Activated T-helper 2 cell treated with anti-CD3 and anti-CD28 coated beads, Interferon-gamma antibody, Interleukin-2, Interleukin-4, amounts not matched to agents 10 μg/mL and 5 μg/mL and 100 μg/mL, durations not matched to agents 14 hours and 24 hours and 36 hours (primary cell): ENCODE measurements at regions not wholly inside any gene's neighbourhood (a gene's known extent, or its start where the extent isn't known, plus 50 kb on each side); places are given as distances from the start of the nearest gene placed in this dataset.
A peak's percentile ranks its signal among the peaks of the same experiment; 100 is the strongest.
"Not testable (repeated sequence)": the region's sequence is repeated elsewhere in the genome, so short reads cannot be mapped to it uniquely, and the experiment has no call there.

ENCODE experiments used
- DNase-seq: peaks from one replicate; pipeline ENCODE4 v3.0.0; 2021; ENCODE audit warnings: low spot score
- H3K27ac Mint-ChIP-seq: one replicate; pipeline ENCODE4 v1.8.0; 2021; ENCODE audit warnings: mixed read lengths
- H3K27me3 Mint-ChIP-seq: one replicate; pipeline ENCODE4 v1.8.0; 2021; ENCODE audit warnings: low read depth, mixed read lengths
- H3K36me3 Mint-ChIP-seq: one replicate; pipeline ENCODE4 v1.8.0; 2021; ENCODE audit warnings: low read depth, mixed read lengths
- H3K4me1 Mint-ChIP-seq: one replicate; pipeline ENCODE4 v1.8.0; 2021; ENCODE audit warnings: low read depth, mixed read lengths
- H3K4me3 Mint-ChIP-seq: one replicate; pipeline ENCODE4 v1.8.0; 2021; ENCODE audit warnings: low read depth, mild to moderate bottlenecking, moderate library complexity, mixed read lengths
- H3K9me3 Mint-ChIP-seq: one replicate; pipeline ENCODE4 v1.8.0; 2021; ENCODE audit warnings: mixed read lengths
- intact Hi-C: fragments of 100-400 bp; cut with micrococcal nuclease; formaldehyde crosslinking; loops from one replicate; pipeline ENCODE4 v1.15.1; 2023

DNA sequence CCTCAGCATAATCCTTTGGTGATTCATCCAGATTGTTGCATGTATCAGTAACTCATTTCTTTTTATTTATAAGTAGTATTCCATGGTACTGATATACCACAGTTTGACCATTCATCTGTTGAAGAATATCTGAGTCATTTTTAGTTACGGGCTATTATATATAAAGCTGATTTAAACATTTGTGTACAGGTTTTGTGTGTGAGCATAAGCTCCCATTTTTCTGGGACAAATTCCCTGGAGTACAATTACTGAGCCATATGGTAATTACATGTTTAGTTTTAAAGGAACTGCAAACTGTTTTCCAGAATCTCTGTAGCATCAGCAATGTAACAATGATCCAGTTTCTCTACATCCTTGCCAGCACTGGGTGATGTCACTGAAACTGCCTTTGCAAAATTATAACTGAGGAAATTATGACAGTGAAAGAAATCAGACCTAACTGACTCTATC is 236.2 kb upstream of the KRR1 start:
- Mint-ChIP-seq H3K4me3 (no peak overlapping the region), H3K27ac (no peak overlapping the region), H3K9me3 (no peaks in the 10 kb centered on the region), H3K36me3 (no peaks in the 10 kb centered on the region), H3K27me3 (peaks cover 34% of the 10 kb centered on the region), H3K4me1 (no peaks in the 10 kb centered on the region)
- no peak for DNase-seq
- intact Hi-C loops, result no loop called here

DNA sequence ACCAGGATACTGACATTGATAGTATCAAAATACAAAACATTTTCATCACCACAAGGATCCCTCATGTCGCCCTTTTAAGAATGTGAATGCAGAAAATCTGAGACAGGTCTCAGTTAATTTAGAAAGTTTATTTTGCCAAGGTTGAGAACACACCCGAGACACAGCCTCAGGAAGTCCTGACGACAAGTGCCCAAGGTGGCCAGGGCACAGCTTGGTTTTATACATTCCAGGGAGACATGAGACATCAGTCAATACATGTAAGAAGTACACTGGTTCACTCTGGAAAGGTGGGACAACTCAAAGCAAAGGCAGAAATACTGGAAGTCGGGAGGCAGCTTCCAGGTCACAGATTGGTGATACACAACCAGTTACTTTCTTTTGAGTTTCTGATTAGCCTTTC is 235.2 kb upstream of the KRR1 start:
- H3K4me3 Mint-ChIP-seq, result no peak overlapping the region
- H3K27ac Mint-ChIP-seq, result no peak overlapping the region
- peaks cover 34% of the 10 kb centered on the region for H3K27me3 Mint-ChIP-seq
- H3K9me3 Mint-ChIP-seq, result no peaks in the 10 kb centered on the region
- H3K4me1 Mint-ChIP-seq, result no peaks in the 10 kb centered on the region
- intact Hi-C loops, result no loop called here
- DNase-seq, result no peak
- H3K36me3 Mint-ChIP-seq, result no peaks in the 10 kb centered on the region

DNA sequence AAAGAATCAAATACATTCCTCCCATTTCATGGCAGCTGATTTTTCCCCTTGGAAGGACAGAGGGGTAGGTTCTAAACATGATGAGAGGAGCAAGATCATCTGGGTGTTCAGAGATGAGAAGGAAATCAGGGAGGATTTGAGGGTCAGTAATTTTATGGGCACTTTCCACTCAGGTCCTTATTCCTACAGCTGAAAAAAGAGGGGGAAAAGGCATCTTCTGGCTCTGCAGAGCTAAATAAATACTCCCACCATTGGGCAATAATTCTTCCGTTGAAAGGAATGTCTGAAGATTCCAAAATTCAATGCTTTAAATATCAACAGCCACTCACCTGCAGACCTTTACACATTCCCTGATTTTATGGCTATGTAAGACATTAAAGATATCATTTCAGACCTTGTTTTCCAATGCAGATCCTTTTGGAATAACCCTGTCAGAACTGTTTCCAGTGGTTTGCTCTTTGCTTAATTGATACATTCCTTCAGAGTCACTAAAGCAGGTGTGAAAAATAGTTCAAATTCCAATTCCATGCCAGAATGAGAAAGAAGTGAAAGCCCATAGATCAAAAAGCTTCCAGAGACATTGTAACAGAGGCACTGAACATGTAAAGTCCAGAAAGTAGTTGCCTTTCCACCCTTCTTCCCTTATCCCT is 233.3 kb upstream of the KRR1 start:
- Mint-ChIP-seq H3K9me3 (no peaks in the 10 kb centered on the region), H3K4me3 (no peak overlapping the region), H3K36me3 (no peaks in the 10 kb centered on the region), H3K4me1 (peaks cover 5% of the 10 kb centered on the region), H3K27ac (no peak overlapping the region), H3K27me3 (peaks cover 32% of the 10 kb centered on the region)
- intact Hi-C loops, result no loop called here
- no peak for DNase-seq

DNA sequence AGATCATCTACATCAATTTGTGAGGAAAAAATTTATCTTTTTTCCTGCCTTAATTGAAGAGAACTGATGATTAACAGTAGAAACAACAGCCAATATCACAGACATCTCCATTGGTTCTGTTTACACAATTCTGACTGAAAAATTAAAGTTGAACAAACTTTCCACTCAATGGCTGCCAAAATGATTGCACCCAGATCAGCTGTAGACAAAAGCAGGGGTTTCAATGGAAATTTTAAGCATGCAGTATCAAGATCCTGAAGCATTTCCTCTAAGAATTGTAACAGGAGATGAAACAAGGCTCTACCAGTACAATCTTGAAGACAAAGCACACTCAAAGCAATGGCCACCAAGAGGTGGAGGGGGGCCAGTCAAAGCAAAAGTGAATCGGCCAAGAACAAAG is 231.6 kb upstream of the KRR1 start:
- H3K4me1 Mint-ChIP-seq, result peaks cover 16% of the 10 kb centered on the region
- H3K27ac Mint-ChIP-seq, result no peak overlapping the region
- no peaks in the 10 kb centered on the region for H3K36me3 Mint-ChIP-seq
- no peak overlapping the region for H3K4me3 Mint-ChIP-seq
- H3K27me3 Mint-ChIP-seq, result peaks cover 28% of the 10 kb centered on the region
- H3K9me3 Mint-ChIP-seq, result no peaks in the 10 kb centered on the region
- intact Hi-C loops, result no loop called here
- no peak for DNase-seq

DNA sequence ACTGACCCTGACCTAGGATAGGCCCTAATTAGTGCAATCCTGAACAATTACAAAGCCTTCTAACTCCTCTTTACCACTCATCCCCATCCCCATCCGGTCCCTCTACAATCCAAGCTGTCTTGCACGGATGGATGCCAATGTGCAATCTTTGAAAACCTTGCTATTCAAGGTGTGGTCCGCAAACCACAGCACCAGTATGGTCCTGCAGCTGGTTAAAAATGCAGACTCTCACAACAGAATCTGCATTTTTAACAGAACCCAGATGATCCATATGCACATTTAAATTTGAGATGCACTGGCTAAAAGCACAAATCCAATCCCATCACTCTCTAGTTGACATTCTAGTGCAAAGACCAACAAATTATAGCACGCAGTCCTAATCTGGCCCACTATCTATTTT is 230.6 kb upstream of the KRR1 start:
- H3K27ac Mint-ChIP-seq, result no peak overlapping the region
- no peak overlapping the region for H3K4me3 Mint-ChIP-seq
- H3K9me3 Mint-ChIP-seq, result no peaks in the 10 kb centered on the region
- peaks cover 31% of the 10 kb centered on the region for H3K27me3 Mint-ChIP-seq
- no peak for DNase-seq
- H3K4me1 Mint-ChIP-seq, result peaks cover 20% of the 10 kb centered on the region
- intact Hi-C loops, result no loop called here
- no peaks in the 10 kb centered on the region for H3K36me3 Mint-ChIP-seq

DNA sequence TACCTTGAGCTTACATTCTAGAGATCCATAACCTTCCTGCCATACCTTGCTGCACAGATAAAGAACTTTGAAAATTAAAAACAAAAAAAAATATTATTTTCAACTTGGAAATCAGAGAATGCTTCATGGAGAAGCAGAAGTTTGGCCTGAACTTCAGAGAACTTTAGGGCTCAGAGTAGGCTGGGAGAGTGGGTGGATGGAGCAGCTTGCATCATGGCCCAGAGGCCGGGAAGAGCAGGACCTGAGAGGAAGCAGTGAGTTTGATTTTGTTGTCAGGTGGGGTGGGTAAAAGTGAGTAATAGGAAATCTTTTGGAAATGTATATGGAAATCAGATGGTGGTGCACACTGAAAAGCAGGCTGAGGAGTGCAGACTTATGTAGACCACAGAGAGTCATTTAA is 228.5 kb upstream of the KRR1 start:
- H3K27me3 Mint-ChIP-seq, result peaks cover 30% of the 10 kb centered on the region
- peaks cover 20% of the 10 kb centered on the region for H3K4me1 Mint-ChIP-seq
- no peak overlapping the region for H3K4me3 Mint-ChIP-seq
- no peak overlapping the region for H3K27ac Mint-ChIP-seq
- H3K9me3 Mint-ChIP-seq, result no peaks in the 10 kb centered on the region
- H3K36me3 Mint-ChIP-seq, result no peaks in the 10 kb centered on the region
- no peak for DNase-seq
- intact Hi-C loops, result loop anchor here (2.0 to 10.0 kb wide), 2 partner anchors 15 to 415 kb away; no protein-coding TSS in a partner anchor

DNA sequence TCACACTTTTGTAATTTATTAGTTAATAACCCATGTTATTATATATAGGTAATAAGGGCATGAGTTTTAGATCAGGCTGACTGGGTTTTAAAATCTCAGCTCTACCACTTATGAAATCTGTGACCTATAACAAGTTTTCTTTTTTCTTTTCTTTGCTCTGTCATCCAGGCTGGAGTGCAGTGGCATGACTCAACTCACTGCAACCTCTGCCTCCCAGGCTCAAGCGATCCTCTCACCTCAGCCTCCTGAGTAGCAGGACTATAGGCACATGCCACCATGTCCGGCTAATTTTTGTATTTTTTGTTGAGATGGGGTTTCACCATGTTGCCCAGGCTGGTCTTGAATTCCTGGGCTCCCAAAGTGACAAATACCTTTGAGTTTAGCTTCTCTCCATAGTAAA is 227.7 kb upstream of the KRR1 start:
- not testable (repeated sequence) for DNase-seq, H3K4me3 Mint-ChIP-seq, H3K36me3 Mint-ChIP-seq, H3K9me3 Mint-ChIP-seq, H3K27ac Mint-ChIP-seq
- peaks cover 22% of the 10 kb centered on the region for H3K27me3 Mint-ChIP-seq
- intact Hi-C loops, result loop anchor here (2.0 to 10.0 kb wide), 2 partner anchors 16 to 416 kb away; no protein-coding TSS in a partner anchor
- peaks cover 20% of the 10 kb centered on the region for H3K4me1 Mint-ChIP-seq

DNA sequence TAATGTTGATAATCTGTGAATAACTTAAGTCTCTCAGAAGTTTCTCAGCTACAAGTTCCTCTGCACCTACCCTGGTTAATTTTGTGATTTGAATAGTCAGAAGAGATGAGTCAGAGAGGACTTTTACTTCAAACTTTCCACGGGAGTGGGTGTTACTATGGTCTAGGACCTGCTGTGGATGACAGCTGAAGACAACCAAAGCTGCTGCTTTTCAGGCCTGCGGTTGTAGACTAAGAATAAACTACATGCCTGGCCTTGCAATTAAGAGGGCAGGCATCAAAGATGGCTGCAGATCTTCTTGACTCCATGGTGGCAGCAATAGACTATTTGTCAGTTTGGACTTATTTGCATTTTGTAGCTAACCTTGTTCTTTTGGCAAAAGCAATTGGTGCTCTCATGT is 227.1 kb upstream of the KRR1 start:
- Mint-ChIP-seq H3K27ac (peak overlapping the region; percentile 33), H3K4me3 (no peak overlapping the region), H3K27me3 (peaks cover 23% of the 10 kb centered on the region), H3K9me3 (no peaks in the 10 kb centered on the region), H3K36me3 (no peaks in the 10 kb centered on the region), H3K4me1 (peaks cover 20% of the 10 kb centered on the region)
- intact Hi-C loops, result loop anchor here (1.0 to 10.0 kb wide), 3 partner anchors 16 to 416 kb away; no protein-coding TSS in a partner anchor
- DNase-seq, result no peak

DNA sequence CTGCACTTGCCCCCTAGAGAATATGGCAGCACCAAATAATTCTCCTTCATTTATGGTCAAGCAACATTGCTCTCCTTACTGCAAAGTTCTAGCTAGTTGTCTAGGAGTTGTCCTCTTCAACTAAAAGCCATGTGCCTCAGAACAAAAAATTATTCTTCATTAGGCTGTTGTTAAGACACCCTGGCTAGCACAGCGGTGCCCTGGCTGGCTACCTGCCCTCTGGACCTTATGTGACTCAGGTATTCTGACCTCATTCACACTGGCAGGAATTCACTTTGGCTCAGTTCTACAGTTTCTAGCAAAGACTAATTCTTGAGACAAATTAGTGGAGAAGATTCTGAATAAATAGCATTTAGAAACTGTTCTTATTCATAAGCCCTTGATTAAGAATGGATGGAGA is 224.4 kb upstream of the KRR1 start:
- Mint-ChIP-seq H3K27me3 (peaks cover 15% of the 10 kb centered on the region), H3K36me3 (no peaks in the 10 kb centered on the region), H3K4me3 (no peak overlapping the region), H3K9me3 (no peaks in the 10 kb centered on the region), H3K27ac (no peak overlapping the region), H3K4me1 (peaks cover 20% of the 10 kb centered on the region)
- intact Hi-C loops, result loop anchor here (10.0 kb wide), 1 partner anchor 419 kb away; no protein-coding TSS in a partner anchor
- DNase-seq, result no peak

DNA sequence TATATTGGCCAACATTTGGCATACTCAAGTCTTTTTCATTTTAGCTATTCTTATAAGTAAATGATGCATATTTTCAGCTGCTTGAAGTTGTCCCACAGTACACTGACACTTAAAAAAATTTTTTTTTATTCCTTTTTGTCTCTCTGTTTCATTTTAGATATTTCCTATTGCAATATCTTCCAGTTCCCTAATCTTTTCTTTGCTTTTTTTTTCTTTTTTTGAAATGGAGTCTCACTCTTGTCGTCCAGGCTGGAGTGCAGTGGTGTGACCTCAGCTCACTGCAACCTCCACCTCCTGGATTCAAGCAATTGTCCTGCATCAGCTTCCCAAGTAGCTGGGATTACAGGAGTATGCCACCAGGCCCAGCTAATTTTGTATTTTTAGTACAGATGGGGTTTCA is 217.4 kb upstream of the KRR1 start:
- DNase-seq, result no peak
- Mint-ChIP-seq H3K27me3 (peaks cover 2% of the 10 kb centered on the region), H3K4me1 (no peaks in the 10 kb centered on the region), H3K27ac (no peak overlapping the region), H3K9me3 (no peaks in the 10 kb centered on the region), H3K36me3 (no peaks in the 10 kb centered on the region), H3K4me3 (no peak overlapping the region)
- intact Hi-C loops, result no loop called here

DNA sequence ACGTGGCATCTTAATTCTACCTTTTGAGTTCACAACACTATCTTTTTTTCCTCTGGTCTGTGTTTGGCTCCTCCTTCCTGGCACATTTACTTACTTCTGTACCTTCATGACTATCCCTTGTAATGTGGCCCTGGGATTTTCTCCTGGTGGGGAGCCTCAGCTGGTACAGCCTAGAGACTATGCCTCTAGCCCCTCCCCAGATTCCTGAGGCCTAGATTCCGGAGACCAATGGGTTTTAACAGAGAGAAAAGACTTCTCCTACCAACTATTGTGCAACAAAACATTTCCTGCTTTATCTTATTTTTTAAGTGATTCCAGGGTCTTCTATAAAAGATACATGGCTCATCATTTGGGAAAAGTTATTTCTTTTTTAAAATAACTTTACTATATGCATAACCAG is 216.2 kb upstream of the KRR1 start:
- H3K4me1 Mint-ChIP-seq, result peaks cover 11% of the 10 kb centered on the region
- no peak overlapping the region for H3K4me3 Mint-ChIP-seq
- DNase-seq, result no peak
- peaks cover under 1% of the 10 kb centered on the region for H3K9me3 Mint-ChIP-seq
- H3K27me3 Mint-ChIP-seq, result no peaks in the 10 kb centered on the region
- intact Hi-C loops, result no loop called here
- H3K36me3 Mint-ChIP-seq, result peaks cover under 1% of the 10 kb centered on the region
- no peak overlapping the region for H3K27ac Mint-ChIP-seq

DNA sequence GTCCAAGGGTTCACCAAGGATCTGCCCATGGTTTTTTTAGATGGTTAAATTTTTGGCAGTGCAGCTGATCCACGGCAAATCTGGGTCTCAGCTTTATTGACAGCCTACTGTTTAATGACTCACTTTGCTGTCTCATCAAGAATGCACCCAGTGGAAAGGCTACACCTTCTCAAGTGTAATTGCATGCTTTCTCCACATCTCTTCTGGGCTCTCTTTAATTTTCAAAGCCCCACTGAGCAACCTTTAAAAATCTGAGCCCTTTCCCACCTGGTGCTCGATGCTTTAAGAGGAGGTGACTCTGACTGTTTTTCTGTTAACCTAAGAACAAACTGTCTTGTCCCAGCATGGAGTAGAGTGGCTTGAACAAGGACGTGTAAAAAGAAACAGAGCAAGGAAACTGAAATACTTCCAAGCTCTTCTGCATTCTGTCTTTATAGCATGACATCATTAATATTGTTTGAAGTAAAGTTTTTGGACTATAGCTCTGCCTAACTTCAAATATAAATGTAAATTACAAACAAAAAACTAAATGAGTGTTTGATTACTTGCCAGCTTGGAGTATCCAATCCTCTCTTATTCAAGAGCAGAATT is 214.2 kb upstream of the KRR1 start:
- Mint-ChIP-seq H3K27ac (no peak overlapping the region), H3K4me3 (no peak overlapping the region), H3K9me3 (peaks cover 4% of the 10 kb centered on the region), H3K27me3 (no peaks in the 10 kb centered on the region), H3K36me3 (peaks cover 3% of the 10 kb centered on the region), H3K4me1 (peaks cover 19% of the 10 kb centered on the region)
- DNase-seq, result no peak
- intact Hi-C loops, result no loop called here

DNA sequence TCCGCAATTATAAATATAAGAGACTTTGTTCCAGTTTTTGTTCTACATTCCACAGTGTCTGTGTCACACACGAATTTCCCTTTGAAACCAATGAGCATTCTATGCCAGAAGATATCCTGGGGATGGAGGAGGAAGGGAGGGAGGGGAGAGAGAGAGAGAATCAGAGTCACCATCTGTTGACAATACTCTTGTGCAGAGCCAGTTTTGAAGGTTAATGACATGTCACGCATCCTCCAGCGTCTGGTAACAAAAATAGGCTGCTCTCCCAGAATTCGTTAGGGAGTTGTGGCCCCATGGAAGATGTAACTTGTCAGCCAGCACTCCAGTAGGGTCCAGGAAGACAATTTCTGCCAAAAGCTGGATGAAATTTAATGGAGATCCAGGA is 213.5 kb upstream of the KRR1 start:
- intact Hi-C loops, result no loop called here
- Mint-ChIP-seq H3K4me3 (no peak overlapping the region), H3K4me1 (peaks cover 19% of the 10 kb centered on the region), H3K27me3 (peaks cover 2% of the 10 kb centered on the region), H3K36me3 (peaks cover 3% of the 10 kb centered on the region), H3K9me3 (peaks cover 4% of the 10 kb centered on the region), H3K27ac (no peak overlapping the region)
- DNase-seq, result no peak
